ENCODE measurements at regions not wholly inside any gene's neighbourhood (a gene's known extent, or its start where the extent isn't known, plus 50 kb on each side); places are given as distances from the start of the nearest gene placed in this dataset.

GRCh38 chr16:86299882-86300610 is 210.3 kb upstream of the FOXF1 start:
- DNase-seq (ENCODE audit: low spot score): no peak

- DNase-seq (ENCODE audit: low spot score): no peak
Measured at GRCh38 chr16:86300746-86301481, 209.4 kb upstream of the FOXF1 start.

- no peak for DNase-seq (ENCODE audit: low spot score)
Measured at GRCh38 chr16:86302421-86303109, 207.8 kb upstream of the FOXF1 start.

- no peak for DNase-seq (ENCODE audit: low spot score)
Measured at GRCh38 chr16:86303787-86304678, 206.3 kb upstream of the FOXF1 start.

GRCh38 chr16:86304868-86305267 is 205.5 kb upstream of the FOXF1 start:
- DNase-seq (ENCODE audit: low spot score): no peak

GRCh38 chr16:86305440-86305839 is 204.9 kb upstream of the FOXF1 start:
- no peak for DNase-seq (ENCODE audit: low spot score)

GRCh38 chr16:86306011-86306644 is 204.2 kb upstream of the FOXF1 start:
- DNase-seq (ENCODE audit: low spot score): no peak

GRCh38 chr16:86306811-86307513 is 203.4 kb upstream of the FOXF1 start:
- DNase-seq (ENCODE audit: low spot score): no peak

GRCh38 chr16:86307514-86307903 is 202.8 kb upstream of the FOXF1 start:
- DNase-seq (ENCODE audit: low spot score): no peak

GRCh38 chr16:86308514-86308913 is 201.8 kb upstream of the FOXF1 start:
- no peak for DNase-seq (ENCODE audit: low spot score)

- no peak for DNase-seq (ENCODE audit: low spot score)
Measured at GRCh38 chr16:86313631-86314030, 196.7 kb upstream of the FOXF1 start.

- DNase-seq (ENCODE audit: low spot score): no peak
Measured at GRCh38 chr16:86314402-86315025, 195.8 kb upstream of the FOXF1 start.

GRCh38 chr16:86316967-86317812 is 193.1 kb upstream of the FOXF1 start:
- DNase-seq (ENCODE audit: low spot score): no peak

- DNase-seq (ENCODE audit: low spot score): no peak
Measured at GRCh38 chr16:86317813-86318650, 192.3 kb upstream of the FOXF1 start.

GRCh38 chr16:86319585-86320236 is 190.6 kb upstream of the FOXF1 start:
- DNase-seq (ENCODE audit: low spot score): no peak

GRCh38 chr16:86320237-86320595 is 190.1 kb upstream of the FOXF1 start:
- DNase-seq (ENCODE audit: low spot score): no peak

- no peak for DNase-seq (ENCODE audit: low spot score)
Measured at GRCh38 chr16:86321491-86321890, 188.8 kb upstream of the FOXF1 start.

- no peak for DNase-seq (ENCODE audit: low spot score)
Measured at GRCh38 chr16:86322283-86322682, 188.0 kb upstream of the FOXF1 start.

Measured in CD4-positive, alpha-beta T cell treated with Interleukin-6 at 100 ng/mL for 8 hours (primary cell).